T1000 (cell line): ENCODE measurements at regions not wholly inside any gene's neighbourhood (a gene's known extent, or its start where the extent isn't known, plus 50 kb on each side); places are given as distances from the start of the nearest gene placed in this dataset.

Experiments
- DNase-seq: peaks from one replicate; lab custom pipeline; 2025; ENCODE audit warnings: mixed read lengths; lab: John Stamatoyannopoulos, UW

GRCh38 chr2:126748188-126748760 is 92.3 kb downstream of the GYPC start:
- DNase-seq, result no peak

DNA sequence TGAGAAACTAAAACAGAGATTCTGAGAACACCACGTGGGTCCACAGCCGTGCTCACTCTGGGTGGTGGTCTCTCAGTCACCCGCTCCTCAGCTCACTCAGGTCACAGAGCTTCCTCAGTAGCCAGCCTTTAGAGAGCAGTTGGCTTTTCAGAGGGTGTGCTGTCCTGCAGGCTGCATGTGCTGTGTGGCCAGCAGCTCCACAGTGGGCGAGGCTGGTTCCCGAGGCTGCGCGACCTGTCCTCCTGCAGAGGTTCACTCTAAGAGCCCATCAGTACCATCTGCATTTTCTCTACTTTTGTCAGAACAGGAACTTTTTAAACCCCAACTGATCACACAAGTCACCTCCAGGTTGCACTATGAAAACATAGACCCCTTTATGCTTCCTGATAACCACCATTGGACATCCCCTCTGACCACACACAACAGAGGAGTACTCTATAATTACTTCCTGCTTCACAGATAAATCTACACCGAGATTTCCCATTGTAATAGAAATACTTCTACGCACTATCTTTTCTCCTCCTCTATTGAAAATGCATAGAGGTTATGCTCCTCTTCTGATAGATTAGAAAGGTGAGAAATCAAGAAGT is 93.1 kb downstream of the GYPC start:
- no peak for DNase-seq

DNA sequence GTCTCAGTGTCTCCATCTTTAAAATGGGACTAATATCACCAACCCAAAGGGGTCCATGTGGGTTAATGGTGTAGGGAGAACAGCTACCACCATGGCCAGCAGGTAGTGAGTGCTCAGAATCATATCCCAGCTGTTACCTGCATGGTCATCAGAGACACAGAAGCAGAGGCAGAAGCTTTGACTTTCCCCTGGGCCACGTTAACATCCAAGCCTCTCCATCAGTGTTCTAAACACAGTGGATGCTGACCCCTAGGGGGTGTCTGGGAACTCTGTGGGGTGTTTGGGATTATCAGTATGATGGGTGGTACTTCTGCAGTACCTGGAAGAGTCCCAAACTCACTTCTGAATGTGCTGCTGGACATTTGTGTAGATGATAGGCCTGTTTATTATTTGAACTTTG is 93.6 kb downstream of the GYPC start:
- DNase-seq, result no peak

DNA sequence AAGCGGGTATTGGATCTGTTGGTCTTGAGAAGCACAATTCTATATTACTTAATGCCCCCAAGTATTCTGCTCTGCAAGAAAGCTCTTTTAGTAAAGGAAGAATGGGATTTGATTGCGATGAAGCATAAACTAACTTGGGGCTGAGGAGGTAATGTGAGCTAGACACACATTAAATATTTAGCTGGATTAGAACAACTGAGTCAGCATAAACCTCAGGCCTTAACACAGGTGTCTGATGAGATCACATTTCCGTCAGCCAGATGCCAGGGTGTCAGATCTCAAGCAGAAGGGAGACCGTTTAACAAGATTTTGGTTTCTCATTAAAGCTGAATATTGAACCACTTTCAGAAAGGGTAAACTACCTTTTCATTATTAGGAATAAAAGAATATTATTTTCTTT is 94.5 kb downstream of the GYPC start:
- no peak for DNase-seq

- no peak for DNase-seq
Measured at GRCh38 chr2:126751477-126751876, 95.5 kb downstream of the GYPC start.

- no peak for DNase-seq
Measured at GRCh38 chr2:126752876-126753275, 96.9 kb downstream of the GYPC start.

- no peak for DNase-seq
Measured at GRCh38 chr2:126753501-126754212, 97.7 kb downstream of the GYPC start.

- DNase-seq, result no peak
Measured at GRCh38 chr2:126754240-126755004, 98.5 kb downstream of the GYPC start.

- no peak for DNase-seq
Measured at GRCh38 chr2:126756125-126756524, 100.2 kb downstream of the GYPC start.

DNA sequence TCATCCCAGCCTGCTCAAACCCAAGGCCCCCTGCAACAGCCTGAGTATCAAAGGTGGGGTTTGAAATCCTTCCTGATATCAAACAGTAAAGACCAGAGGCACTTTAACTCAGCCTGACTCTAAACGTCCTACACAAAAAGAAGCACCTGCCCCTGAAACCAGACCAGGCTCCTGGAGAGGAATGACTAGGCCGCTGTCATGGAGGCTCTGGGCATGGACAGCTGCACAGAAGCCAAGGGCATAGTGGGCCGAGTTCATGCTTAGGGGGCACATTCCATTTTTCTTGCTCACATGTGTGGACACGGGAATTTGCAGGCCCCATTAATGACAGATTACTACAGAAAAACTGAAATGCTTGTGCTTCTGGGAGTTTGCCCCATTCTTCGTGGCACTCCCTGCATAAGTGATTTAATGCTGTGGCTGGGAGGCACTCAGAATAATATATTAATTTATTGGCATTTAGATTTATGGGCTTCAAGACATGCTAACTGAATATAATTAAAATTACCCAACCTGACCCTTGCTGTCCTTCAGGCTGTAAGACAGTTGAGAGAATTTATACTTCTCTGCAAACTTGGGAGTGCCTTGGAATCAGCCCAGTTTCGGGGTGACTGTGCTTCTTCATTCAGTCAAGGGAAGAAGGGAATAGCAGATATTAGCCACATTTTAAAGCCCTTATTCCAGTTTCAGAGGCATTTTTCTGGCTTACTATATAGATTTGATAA is 105.5 kb downstream of the GYPC start:
- no peak for DNase-seq

DNA sequence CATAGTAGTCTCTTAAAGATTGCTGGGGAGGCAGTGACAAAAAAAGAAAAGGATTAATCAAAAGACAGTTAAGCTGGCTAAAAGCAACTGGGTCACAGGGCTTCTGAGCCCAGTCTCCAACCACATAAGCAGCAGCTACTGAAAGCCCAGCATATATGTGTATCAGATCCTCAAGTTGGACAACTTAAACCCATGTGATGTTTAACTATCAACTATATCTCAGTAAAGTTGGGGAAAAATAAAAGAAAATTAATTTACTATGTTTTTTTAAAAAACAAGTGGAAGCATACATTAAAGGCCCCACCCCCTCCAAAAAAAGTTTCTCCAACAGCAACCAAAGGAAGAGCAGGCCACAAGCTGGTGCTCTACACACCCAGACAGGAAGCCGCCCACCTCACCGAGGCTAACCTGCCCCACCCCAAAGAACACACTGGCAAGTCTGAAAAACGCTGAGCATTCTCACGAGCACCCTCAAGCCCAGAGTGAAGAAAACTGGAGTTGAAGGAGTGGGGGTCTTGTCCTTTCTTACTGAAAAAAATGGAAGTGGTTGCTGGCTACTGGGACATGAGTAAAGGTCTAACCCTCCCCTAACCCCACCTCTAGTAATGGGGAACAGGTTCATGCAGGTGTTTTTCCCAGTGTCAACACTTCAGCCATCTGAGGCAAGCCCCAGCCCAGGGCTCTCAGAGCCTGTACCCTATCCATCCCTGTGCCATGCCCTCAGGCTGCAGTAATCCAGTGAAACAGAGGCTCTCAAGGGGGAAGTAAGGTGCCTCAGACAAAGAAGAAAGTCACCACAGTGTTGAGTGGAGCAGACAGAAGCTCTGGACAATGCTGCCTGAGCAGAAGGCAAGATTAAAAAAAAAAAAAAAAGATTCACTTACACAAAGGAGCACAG is 106.3 kb downstream of the GYPC start:
- DNase-seq, result no peak

DNA sequence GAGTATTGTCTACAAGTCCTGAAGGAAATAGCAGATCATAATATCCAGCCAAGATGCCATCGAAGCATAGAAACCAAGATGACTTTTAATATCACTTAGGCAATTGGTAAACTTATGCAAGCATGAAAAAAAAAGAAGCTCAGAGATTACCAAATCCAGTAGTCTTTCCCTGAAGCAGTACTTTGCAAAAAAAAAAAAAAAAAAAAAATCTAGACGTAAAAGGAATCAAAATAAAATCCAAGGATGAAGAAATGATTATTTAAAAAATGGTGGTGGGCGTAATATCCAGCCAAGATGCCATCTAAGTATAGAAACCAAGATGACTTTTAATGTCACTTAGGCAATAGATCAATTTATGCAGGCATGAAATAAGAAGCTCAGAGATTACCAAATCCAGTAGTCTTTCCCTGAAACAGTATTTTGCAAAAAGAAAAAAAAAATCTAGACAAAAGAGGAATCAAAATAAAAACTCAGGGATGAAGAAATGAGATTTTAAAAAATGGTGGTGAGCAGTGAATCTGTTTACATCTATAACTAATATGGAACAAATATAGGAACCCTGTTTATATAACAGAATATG is 108.8 kb downstream of the GYPC start:
- no peak for DNase-seq

- DNase-seq, result no peak
Measured at GRCh38 chr2:126765395-126765794, 109.4 kb downstream of the GYPC start.

DNA sequence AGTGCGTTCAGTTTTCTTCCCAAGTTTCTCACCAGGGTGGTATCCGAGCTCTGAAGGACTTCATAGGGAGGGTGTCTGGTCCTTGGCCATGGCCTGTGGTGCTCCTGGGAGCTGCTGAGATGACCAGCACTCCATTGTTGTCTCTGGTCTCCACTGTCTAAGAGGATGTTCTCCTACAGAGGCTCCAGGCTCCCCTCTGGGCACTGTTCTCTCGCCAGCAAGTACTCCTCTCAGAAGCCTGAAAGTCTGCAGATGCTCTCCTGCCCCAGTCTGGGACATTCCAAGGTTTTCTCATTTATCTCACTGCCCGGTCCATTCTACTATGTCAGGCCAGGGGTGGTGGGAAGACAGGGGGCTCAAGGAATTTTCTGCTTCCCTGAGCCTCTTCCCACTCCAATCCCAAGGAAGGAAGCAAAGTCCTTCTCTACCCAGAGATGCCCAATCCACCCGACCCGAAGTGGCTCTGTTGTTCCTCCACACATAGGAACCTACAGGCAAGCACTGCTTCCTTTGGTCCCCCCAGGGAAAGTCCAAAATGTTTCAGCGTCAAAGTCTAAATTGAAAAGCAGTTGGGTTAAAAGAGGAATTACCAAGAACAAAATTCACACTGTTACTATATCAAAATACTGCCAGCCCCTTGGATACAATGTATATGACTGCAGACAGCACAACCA is 110.5 kb downstream of the GYPC start:
- no peak for DNase-seq

GRCh38 chr2:126766969-126767296 is 111.0 kb downstream of the GYPC start:
- no peak for DNase-seq

GRCh38 chr2:126769118-126769517 is 113.2 kb downstream of the GYPC start:
- no peak for DNase-seq

DNA sequence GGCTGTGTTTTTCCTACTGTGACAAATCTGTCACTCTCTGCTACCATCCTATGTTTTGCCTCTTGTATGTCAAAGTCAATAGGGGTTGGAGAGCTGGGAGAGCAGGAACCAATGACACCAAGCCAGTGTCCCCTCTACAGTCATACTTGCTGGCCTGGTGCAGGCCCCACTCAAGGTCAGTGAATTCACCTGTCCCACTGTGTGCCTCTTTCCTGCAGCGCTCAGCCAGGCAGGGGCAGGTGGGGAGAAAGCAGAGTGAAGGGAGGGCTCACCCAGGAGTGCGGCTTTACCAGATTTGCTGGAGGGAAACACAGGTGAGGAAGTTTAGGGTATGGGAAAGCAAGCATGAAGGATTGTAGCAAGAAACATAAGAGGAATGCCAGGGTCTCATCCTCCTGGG is 114.5 kb downstream of the GYPC start:
- DNase-seq, result no peak

GRCh38 chr2:126771094-126771493 is 115.1 kb downstream of the GYPC start:
- no peak for DNase-seq

- no peak for DNase-seq
Measured at GRCh38 chr2:126771501-126772195, 115.7 kb downstream of the GYPC start.

DNA sequence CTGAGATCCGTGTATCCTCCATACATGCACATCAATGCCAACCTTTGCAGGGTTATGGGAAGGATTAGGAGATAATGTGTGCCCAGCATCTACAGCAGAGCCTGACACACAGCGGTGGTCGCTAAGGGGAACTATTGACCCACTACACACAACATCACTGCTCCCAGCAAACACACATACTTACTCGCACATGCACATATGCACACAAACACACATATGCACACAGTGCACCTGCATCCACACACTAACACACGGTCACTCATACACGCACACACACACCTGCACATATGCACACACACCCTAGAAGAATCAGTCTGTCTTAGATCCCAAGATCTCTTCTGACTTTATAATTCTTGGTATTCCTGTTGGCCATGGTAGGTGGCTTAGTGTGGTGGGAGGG is 118.3 kb downstream of the GYPC start:
- DNase-seq, result no peak
